ENCODE measurements at regions not wholly inside any gene's neighbourhood (a gene's known extent, or its start where the extent isn't known, plus 50 kb on each side); places are given as distances from the start of the nearest gene placed in this dataset.

DNA sequence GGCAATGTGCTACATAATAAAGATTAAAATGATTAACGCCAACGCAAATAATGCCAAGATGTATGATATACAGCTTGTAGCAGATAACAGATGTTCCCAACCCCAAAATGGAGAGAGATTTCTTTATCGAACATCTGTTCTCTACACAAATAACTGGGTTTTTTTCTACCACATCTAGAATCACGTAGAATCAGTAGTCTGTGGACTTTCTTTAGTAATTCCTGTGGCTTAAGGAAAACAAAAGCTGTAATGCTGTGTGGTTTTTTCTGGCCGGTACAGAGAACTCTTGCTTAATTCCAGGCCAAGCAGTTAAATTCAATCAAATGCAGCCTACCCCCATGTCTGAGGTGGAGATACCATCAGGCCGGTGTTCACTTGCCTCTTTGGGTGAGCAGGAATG lies 303.4 kb downstream of the FAT3 start:
- TF ChIP-seq EZH2phosphoT487 (IDR thresholded peaks at IDR 0.05; ENCODE audit: borderline replicate concordance, low read length): no peak
- TF ChIP-seq CTCF (conservative IDR thresholded peaks at IDR 0.05; ENCODE audit: low read depth, low read length): no peak
